ENCODE measurements at regions not wholly inside any gene's neighbourhood (a gene's known extent, or its start where the extent isn't known, plus 50 kb on each side); places are given as distances from the start of the nearest gene placed in this dataset.

GRCh38 chr11:127412234-127412633, 411.7 kb upstream of the KIRREL3 start:
- no peaks in the 10 kb centered on the region for H3K27me3 ChIP-seq
- no peaks in the 10 kb centered on the region for H3K4me1 ChIP-seq
- no peak overlapping the region for H3K4me3 ChIP-seq
- peaks cover 0 to 19% (median 8%) of the 10 kb centered on the region in 3 donors for H3K9me3 ChIP-seq
- DNase-seq = no peak
- no peak overlapping the region for H3K27ac ChIP-seq
- intact Hi-C loops (cut with DNase I; ENCODE audit: low total_unique reads) = no loop called here
- no peak for TF ChIP-seq CTCF (IDR thresholded peaks at IDR 0.05)
- H3K36me3 ChIP-seq = no peaks in the 10 kb centered on the region

GRCh38 chr11:127411283-127411682, 410.7 kb upstream of the KIRREL3 start:
- Histone ChIP-seq H3K9me3 (peaks cover 0 to 19% (median 8%) of the 10 kb centered on the region in 3 donors), H3K4me1 (no peaks in the 10 kb centered on the region), H3K36me3 (no peaks in the 10 kb centered on the region), H3K27me3 (no peaks in the 10 kb centered on the region), H3K4me3 (no peak overlapping the region), H3K27ac (no peak overlapping the region)
- DNase-seq = no peak
- TF ChIP-seq CTCF (IDR thresholded peaks at IDR 0.05) = no peak
- intact Hi-C loops (cut with DNase I; ENCODE audit: low total_unique reads) = no loop called here

- no peak for TF ChIP-seq CTCF (IDR thresholded peaks at IDR 0.05)
- Histone ChIP-seq H3K9me3 (no peaks in the 10 kb centered on the region), H3K4me3 (no peak overlapping the region), H3K4me1 (no peaks in the 10 kb centered on the region), H3K27me3 (no peaks in the 10 kb centered on the region), H3K36me3 (no peaks in the 10 kb centered on the region), H3K27ac (no peak overlapping the region)
- DNase-seq = no peak
- intact Hi-C loops (cut with DNase I; ENCODE audit: low total_unique reads) = no loop called here
Observed at GRCh38 chr11:127395034-127395433, 394.5 kb upstream of the KIRREL3 start.

- Histone ChIP-seq H3K9me3 (no peaks in the 10 kb centered on the region), H3K4me3 (no peak overlapping the region), H3K27ac (no peak overlapping the region), H3K36me3 (no peaks in the 10 kb centered on the region), H3K4me1 (no peaks in the 10 kb centered on the region), H3K27me3 (no peaks in the 10 kb centered on the region)
- TF ChIP-seq CTCF (IDR thresholded peaks at IDR 0.05) = no peak
- intact Hi-C loops (cut with DNase I; ENCODE audit: low total_unique reads) = no loop called here
- DNase-seq = no peak
Observed at GRCh38 chr11:127393460-127393997, 393.0 kb upstream of the KIRREL3 start.

GRCh38 chr11:127392575-127392974, 392.0 kb upstream of the KIRREL3 start:
- no peak for DNase-seq
- no peaks in the 10 kb centered on the region for H3K27me3 ChIP-seq
- H3K4me3 ChIP-seq = no peak overlapping the region
- no peak overlapping the region for H3K27ac ChIP-seq
- H3K36me3 ChIP-seq = no peaks in the 10 kb centered on the region
- no peak for TF ChIP-seq CTCF (IDR thresholded peaks at IDR 0.05)
- H3K4me1 ChIP-seq = no peaks in the 10 kb centered on the region
- intact Hi-C loops (cut with DNase I; ENCODE audit: low total_unique reads) = no loop called here
- no peaks in the 10 kb centered on the region for H3K9me3 ChIP-seq

- no peaks in the 10 kb centered on the region for H3K27me3 ChIP-seq
- TF ChIP-seq CTCF (IDR thresholded peaks at IDR 0.05) = no peak
- intact Hi-C loops (cut with DNase I; ENCODE audit: low total_unique reads) = no loop called here
- H3K4me1 ChIP-seq = no peaks in the 10 kb centered on the region
- no peaks in the 10 kb centered on the region for H3K9me3 ChIP-seq
- H3K36me3 ChIP-seq = no peaks in the 10 kb centered on the region
- no peak overlapping the region for H3K27ac ChIP-seq
- DNase-seq = no peak
- no peak overlapping the region for H3K4me3 ChIP-seq
Observed at GRCh38 chr11:127390465-127390864, 389.9 kb upstream of the KIRREL3 start.

Data from tibial artery (tissue), 4 donors.